Upper lobe of right lung (tissue), 1 donor: ENCODE measurements at regions not wholly inside any gene's neighbourhood (a gene's known extent, or its start where the extent isn't known, plus 50 kb on each side); places are given as distances from the start of the nearest gene placed in this dataset.
"Not testable (repeated sequence)": the region's sequence is repeated elsewhere in the genome, so short reads cannot be mapped to it uniquely, and the experiment has no call there.

Experiments used
- ATAC-seq: fragments of 200-7000 bp; cut with Tn5 transposase; one replicate; pipeline ENCODE4 v1.9.1; 2020; ENCODE audit warnings: mild to moderate bottlenecking, moderate library complexity
- DNase-seq: peaks from one replicate; pipeline ENCODE4 v3.0.0-alpha.2; 2020
- H3K27ac ChIP-seq: fragments of 200-600 bp; one replicate; pipeline ENCODE4 v1.8.0; 2022
- H3K27me3 ChIP-seq: fragments of 200-600 bp; one replicate; pipeline ENCODE4 v1.8.0; 2022; ENCODE audit warnings: mild to moderate bottlenecking
- H3K36me3 ChIP-seq: fragments of 200-600 bp; one replicate; pipeline ENCODE4 v1.8.0; 2022
- H3K4me1 ChIP-seq: fragments of 200-600 bp; one replicate; pipeline ENCODE4 v1.8.0; 2022
- H3K4me3 ChIP-seq: fragments of 200-600 bp; one replicate; pipeline ENCODE4 v1.8.0; 2022; ENCODE audit warnings: mild to moderate bottlenecking
- H3K9me3 ChIP-seq: fragments of 200-600 bp; one replicate; pipeline ENCODE4 v1.8.0; 2022
- intact Hi-C: fragments of 100-400 bp; cut with DNase I; formaldehyde crosslinking; loops from one replicate; pipeline ENCODE4 v1.11.0; 2022
- TF ChIP-seq, protein P1 (sequence below): fragments of 200-600 bp; IDR thresholded peaks from one replicate; pipeline ENCODE4 v1.8.0; 2022; ENCODE audit warnings: antibody characterized with exemption
- donor health status: DM: no; HTN: yes; CAD: no; lungs with severe emphysema.

DNA sequence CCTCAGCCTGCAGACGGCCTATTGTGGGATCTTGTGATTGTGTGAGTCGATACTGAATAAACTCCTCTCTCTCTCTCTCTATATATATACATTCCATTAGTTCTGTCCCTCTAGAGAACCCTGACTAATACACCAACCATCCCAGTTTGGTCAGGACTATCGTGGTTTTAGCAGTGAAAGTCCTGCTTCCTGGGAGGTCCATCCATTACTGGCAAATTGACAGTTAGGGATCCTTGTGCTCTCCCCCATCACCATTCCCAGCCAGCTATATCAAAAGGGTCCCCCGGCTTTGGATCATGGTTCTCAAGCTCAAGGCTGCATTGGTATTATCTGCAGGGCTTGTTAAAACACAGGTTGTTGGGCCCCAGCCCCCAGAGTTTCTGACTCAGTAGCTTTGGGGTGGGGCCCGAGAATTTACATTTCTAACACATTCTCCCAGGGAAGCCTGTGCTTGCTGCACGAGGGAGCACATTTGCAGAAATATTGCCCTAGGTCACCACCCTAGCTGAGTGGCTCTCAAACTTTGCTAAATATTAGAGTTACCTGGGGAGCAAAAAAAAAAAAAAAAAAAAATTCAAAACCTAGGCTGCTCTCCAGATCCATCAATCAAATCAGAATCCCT is 899.1 kb upstream of the AUTS2 start:
- DNase-seq = no peak
- Histone ChIP-seq H3K27ac (no peak overlapping the region), H3K4me1 (no peaks in the 10 kb centered on the region), H3K27me3 (no peaks in the 10 kb centered on the region), H3K9me3 (no peaks in the 10 kb centered on the region), H3K4me3 (no peak overlapping the region), H3K36me3 (no peaks in the 10 kb centered on the region)
- no peak for ATAC-seq
- TF ChIP-seq, protein P1, sequence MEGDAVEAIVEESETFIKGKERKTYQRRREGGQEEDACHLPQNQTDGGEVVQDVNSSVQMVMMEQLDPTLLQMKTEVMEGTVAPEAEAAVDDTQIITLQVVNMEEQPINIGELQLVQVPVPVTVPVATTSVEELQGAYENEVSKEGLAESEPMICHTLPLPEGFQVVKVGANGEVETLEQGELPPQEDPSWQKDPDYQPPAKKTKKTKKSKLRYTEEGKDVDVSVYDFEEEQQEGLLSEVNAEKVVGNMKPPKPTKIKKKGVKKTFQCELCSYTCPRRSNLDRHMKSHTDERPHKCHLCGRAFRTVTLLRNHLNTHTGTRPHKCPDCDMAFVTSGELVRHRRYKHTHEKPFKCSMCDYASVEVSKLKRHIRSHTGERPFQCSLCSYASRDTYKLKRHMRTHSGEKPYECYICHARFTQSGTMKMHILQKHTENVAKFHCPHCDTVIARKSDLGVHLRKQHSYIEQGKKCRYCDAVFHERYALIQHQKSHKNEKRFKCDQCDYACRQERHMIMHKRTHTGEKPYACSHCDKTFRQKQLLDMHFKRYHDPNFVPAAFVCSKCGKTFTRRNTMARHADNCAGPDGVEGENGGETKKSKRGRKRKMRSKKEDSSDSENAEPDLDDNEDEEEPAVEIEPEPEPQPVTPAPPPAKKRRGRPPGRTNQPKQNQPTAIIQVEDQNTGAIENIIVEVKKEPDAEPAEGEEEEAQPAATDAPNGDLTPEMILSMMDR = no peak
- intact Hi-C loops = no loop called here

DNA sequence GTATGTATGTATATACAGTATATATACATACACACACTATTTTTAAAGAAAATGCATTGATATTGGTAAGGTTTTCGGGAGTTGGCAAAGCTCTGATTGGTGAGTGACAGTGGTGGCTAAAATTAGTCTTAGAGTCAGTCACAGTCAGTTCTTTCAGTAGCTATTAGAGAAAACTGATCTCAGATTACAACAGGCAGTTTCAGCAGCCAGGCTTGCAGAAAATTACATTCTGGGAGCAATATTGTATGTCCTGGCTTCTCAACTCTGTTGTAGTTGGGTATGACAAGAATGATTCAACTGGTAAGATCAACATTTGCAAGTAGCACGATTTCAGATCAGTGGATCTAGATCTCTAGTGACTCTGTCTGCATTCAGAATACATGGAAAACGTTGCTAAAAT is 897.9 kb upstream of the AUTS2 start:
- TF ChIP-seq, protein P1 = no peak
- no peak for DNase-seq
- H3K9me3 ChIP-seq = no peaks in the 10 kb centered on the region
- no peaks in the 10 kb centered on the region for H3K27me3 ChIP-seq
- H3K27ac ChIP-seq = no peak overlapping the region
- no peaks in the 10 kb centered on the region for H3K4me1 ChIP-seq
- H3K36me3 ChIP-seq = no peaks in the 10 kb centered on the region
- ATAC-seq = no peak
- intact Hi-C loops = no loop called here
- H3K4me3 ChIP-seq = no peak overlapping the region

DNA sequence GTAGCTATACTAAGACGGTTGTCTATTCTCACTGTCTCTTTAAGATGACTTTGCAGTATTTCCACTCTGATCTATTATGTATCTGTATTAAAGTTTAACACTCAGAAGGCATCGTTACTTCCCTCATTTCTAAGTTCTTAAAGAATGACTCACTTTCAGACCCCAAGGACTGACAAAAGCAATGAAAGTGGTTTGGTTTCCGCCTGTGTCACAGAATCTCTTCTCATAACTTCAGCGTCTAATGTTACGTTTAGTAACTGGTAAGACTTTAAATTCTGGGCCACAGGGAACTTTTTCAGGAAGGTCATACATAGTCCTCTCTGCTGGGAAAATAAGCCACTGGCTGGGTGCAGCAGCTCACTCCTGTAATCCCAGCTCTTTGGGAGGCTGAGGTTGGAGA is 892.0 kb upstream of the AUTS2 start:
- Histone ChIP-seq H3K4me1 (no peaks in the 10 kb centered on the region), H3K9me3 (no peaks in the 10 kb centered on the region), H3K4me3 (no peak overlapping the region), H3K27me3 (no peaks in the 10 kb centered on the region), H3K36me3 (no peaks in the 10 kb centered on the region), H3K27ac (no peak overlapping the region)
- TF ChIP-seq, protein P1 = no peak
- ATAC-seq (no peak), DNase-seq (no peak)
- intact Hi-C loops = no loop called here

DNA sequence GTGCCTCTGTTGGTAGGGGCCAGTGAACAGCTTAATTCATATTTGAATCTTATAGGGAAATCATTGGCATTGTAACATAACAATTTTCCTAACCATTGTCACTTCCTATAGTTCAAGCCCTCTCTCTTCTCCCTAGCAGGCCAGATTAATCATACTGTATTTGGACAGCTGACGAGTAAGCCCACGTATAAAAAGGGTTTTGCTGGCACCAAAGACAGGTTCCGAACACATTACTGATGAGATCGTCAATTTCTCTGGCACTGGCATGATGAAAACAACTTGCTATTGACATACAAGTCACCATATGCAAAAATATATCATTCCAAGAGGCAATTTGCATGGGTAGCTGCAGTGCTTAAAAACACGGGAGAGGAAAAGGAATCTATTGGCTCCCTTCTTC is 891.1 kb upstream of the AUTS2 start:
- Histone ChIP-seq H3K4me1 (no peaks in the 10 kb centered on the region), H3K4me3 (no peak overlapping the region), H3K27me3 (no peaks in the 10 kb centered on the region), H3K9me3 (no peaks in the 10 kb centered on the region), H3K27ac (no peak overlapping the region), H3K36me3 (no peaks in the 10 kb centered on the region)
- no peak for DNase-seq
- intact Hi-C loops = no loop called here
- ATAC-seq = no peak
- TF ChIP-seq, protein P1 = no peak

DNA sequence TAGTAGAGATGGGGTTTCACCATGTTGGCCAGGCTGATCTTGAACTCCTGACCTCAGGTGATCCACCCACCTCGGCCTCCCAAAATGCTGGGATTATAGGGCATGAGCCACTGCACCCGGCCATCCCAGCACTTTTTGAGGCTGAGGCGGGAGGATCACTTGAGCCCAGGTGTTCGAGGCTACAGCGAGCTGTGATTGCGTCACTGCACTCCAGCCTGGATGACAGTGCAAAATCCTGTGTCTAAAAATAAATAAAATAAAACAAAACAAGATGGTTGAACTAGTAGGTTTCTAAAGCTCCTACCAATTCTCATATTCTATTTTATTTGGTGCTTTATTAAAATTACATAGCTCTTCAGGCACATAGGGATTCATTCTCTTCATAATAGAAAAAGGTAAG is 890.3 kb upstream of the AUTS2 start:
- no peak for DNase-seq
- Histone ChIP-seq H3K36me3 (no peaks in the 10 kb centered on the region), H3K9me3 (no peaks in the 10 kb centered on the region), H3K27me3 (no peaks in the 10 kb centered on the region), H3K27ac (no peak overlapping the region), H3K4me1 (no peaks in the 10 kb centered on the region), H3K4me3 (no peak overlapping the region)
- TF ChIP-seq, protein P1 = no peak
- intact Hi-C loops = no loop called here
- no peak for ATAC-seq

DNA sequence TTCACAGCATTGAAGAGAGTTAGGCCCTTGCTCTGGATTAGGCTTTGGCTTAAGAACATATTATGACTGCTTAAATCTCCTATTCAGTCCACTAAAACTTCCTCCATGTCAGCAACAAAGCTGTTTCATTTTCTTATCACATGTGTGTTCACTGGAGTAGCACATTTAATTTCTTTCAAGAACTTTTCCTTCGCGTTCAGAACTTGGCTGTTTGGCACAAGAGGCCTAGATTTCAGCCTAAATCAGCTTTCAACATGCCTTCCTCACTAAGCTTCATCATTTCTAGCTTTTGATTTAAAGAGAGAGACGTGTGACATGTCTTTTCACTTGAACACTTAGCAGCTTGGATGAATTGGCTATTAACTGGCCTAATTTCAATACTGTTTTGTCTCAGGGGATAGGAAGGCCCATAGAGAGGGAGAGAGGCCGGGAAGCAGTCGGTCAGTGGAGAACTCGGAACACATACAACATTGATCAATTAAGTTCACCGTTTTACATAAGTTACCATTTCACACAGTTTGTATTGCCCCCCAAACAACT is 885.2 kb upstream of the AUTS2 start:
- Histone ChIP-seq H3K4me3 (no peak overlapping the region), H3K36me3 (no peaks in the 10 kb centered on the region), H3K9me3 (no peaks in the 10 kb centered on the region), H3K27me3 (no peaks in the 10 kb centered on the region), H3K27ac (no peak overlapping the region), H3K4me1 (no peaks in the 10 kb centered on the region)
- intact Hi-C loops = no loop called here
- DNase-seq = no peak
- ATAC-seq = no peak
- TF ChIP-seq, protein P1 = no peak

DNA sequence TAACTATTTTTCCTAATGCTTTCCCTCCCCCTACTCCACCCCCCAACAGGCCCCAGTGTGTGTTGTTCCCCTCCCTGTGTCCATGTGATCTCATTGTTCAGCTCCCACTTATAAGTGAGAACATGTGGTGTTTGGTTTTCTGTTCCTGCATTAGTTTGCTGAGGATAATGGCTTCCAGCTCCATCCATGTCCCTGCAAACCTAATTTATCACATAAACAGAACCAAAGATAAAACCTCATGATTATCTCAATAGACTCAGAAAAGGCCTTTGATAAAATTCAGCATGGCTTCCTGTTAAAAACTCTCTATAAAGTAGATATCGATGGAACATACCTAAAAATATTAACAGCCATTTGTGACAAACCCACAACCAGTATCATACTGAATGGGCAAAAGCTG is 884.1 kb upstream of the AUTS2 start:
- intact Hi-C loops, ATAC-seq, H3K27me3 ChIP-seq, H3K4me3 ChIP-seq, H3K27ac ChIP-seq, H3K9me3 ChIP-seq, DNase-seq, H3K36me3 ChIP-seq, H3K4me1 ChIP-seq: not testable (repeated sequence)
